ENCODE measurements at regions not wholly inside any gene's neighbourhood (a gene's known extent, or its start where the extent isn't known, plus 50 kb on each side); places are given as distances from the start of the nearest gene placed in this dataset.

DNA sequence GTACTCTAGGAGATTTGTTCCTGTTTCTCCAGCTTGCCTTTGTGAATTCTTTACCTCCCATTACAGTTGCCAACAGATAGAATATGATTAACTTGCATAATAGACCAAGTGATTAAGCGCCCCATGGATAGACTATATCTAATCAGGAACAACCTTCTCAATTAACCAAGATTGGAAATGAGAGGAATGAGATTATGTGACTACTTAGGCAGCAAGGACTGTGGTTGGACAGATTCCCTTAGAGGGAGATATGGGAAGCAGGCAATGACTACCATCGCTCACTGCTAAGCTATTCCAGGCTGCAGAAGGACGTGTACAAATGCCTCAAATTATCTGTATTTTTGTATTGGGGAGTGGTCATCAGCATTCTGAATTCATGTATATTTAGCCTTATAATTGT lies 278.1 kb upstream of the DAB2 start:
- TF ChIP-seq POLR2AphosphoS5 (IDR thresholded peaks at IDR 0.05; ENCODE audit: low read depth, low read length) (no peak), TAF1 (IDR thresholded peaks at IDR 0.05; ENCODE audit: low read depth, low read length) (no peak), POLR2A (IDR thresholded peaks at IDR 0.05; ENCODE audit: low read depth, low read length) (no peak), SPI1 (IDR thresholded peaks at IDR 0.05; ENCODE audit: low read depth, low read length) (no peak)

All from GM12891 (cell line).